Stimulated activated effector memory CD8-positive, alpha-beta T cell treated with anti-CD3 and anti-CD28 coated beads, Interleukin-12 subunit alpha, Interleukin-12 subunit beta, amount 100 ng/mL, for 72 hours (primary cell): ENCODE measurements at regions not wholly inside any gene's neighbourhood (a gene's known extent, or its start where the extent isn't known, plus 50 kb on each side); places are given as distances from the start of the nearest gene placed in this dataset.

Experiments
- ATAC-seq: fragments of 150-1000 bp; cut with Tn5 transposase; 2 replicates; pipeline ENCODE4 v1.10.0; 2021
- DNase-seq, 2 donors: peaks; one replicate each; pipeline ENCODE4 v3.0.0; 2021 to 2022; ENCODE audit warnings: low spot score in 2 of 2
- H3K27ac Mint-ChIP-seq: one replicate; pipeline ENCODE4 v1.8.0; 2022; ENCODE audit warnings: mild to moderate bottlenecking, mixed read lengths
- H3K36me3 Mint-ChIP-seq: one replicate; pipeline ENCODE4 v1.8.0; 2022; ENCODE audit warnings: mild to moderate bottlenecking, mixed read lengths
- H3K4me1 Mint-ChIP-seq: one replicate; pipeline ENCODE4 v1.8.0; 2022; ENCODE audit warnings: mixed read lengths
- H3K4me3 Mint-ChIP-seq: one replicate; pipeline ENCODE4 v1.8.0; 2022; ENCODE audit warnings: mild to moderate bottlenecking, mixed read lengths
- H3K9me3 Mint-ChIP-seq: one replicate; pipeline ENCODE4 v1.8.0; 2022; ENCODE audit warnings: mixed read lengths

DNA sequence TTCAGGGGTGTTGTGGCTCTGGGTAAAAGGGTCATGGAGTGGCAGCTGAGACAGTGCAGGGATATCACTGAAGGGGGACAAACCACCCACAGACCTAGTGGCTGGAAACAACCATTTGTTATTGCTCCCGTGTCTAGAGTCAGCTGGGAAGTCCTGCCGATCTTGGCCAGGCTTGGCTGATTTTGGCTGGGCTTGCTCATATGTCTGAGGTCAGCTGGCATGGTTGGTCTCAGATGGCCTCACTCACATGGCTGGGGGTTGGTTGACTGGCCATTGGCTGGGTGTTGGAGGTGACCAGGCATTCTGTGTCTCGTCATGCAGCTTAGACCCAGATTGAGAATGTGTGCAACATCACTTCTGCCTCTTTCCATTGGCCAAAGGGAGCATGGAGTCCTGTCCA lies 203.8 kb upstream of the POU3F1 start:
- Mint-ChIP-seq H3K36me3 (no peaks in the 10 kb centered on the region), H3K4me3 (no peak overlapping the region), H3K4me1 (no peaks in the 10 kb centered on the region), H3K27ac (no peak overlapping the region), H3K9me3 (no peaks in the 10 kb centered on the region)
- DNase-seq (no peak), ATAC-seq (no peak)

DNA sequence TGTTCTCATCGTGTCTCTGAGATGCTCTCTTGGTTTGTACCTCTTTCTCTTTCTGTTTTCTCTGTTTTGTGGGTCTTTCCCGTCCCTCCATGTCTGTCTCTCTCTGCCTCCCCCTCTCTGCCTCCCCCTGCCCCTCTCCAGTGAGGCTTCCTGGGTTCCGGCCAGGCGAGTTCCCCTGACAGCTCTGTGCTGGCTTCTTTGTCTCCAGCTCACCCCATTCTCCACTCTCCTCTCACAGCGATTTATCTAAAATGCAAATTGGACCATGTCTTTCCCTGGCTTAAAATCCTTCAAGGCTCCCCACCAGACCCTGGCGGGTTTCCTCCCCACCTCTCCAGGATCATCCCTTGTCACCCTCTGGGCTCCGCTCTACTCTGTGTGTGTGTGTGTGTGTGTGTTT lies 202.4 kb upstream of the POU3F1 start:
- Mint-ChIP-seq H3K4me1 (no peaks in the 10 kb centered on the region), H3K36me3 (no peaks in the 10 kb centered on the region), H3K9me3 (no peaks in the 10 kb centered on the region), H3K27ac (no peak overlapping the region), H3K4me3 (no peak overlapping the region)
- ATAC-seq, result no peak
- DNase-seq, result no peak

DNA sequence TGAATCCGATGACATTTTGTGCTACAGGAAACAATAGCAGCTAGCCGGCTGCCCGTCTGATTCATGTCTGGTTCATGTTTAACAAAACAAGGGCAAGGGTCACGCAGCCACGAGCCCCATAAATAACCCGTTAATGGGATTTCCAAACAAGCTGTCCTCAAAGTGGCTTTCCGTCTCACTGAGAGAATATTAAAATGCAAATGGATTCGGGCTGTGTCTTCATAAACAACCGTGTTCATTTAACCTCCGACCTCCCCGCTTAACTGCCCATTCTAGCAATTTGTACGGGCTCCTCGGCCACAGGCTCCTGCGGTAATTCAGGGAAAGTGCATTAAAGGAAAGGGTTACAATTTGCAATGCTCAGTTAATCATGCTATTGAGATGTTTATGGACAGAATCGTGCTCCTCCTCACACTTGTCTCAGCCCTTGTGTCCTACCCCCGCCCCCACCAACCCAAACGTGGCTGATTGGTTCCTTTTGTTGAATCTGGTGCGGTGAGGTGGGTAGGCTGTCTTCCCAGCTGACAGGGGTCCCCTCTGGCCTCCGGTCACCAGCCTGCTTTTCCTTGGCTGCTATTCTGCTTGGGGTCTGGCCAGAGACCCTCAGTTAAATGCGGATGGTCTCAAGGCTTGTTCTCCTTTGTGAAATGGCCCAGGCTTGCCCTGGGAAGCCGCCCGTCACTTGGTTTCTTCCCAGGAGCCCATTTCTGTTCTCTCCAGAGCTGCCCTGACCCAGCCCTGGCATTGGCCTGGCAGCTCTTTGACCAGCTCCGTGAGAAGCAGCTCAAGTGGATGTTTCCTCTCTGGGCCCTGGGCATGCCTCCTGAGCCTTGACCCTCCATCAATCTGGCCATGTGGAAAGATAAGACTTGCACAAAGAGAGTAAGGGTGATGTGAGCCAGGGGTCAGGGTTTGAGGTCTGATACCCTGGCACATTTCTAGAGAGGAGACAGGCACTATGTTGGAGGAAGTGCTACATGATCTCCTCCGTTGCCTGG lies 200.7 kb upstream of the POU3F1 start:
- Mint-ChIP-seq H3K4me1 (no peaks in the 10 kb centered on the region), H3K9me3 (no peaks in the 10 kb centered on the region), H3K27ac (no peak overlapping the region), H3K4me3 (no peak overlapping the region), H3K36me3 (no peaks in the 10 kb centered on the region)
- ATAC-seq (no peak), DNase-seq (no peak)

DNA sequence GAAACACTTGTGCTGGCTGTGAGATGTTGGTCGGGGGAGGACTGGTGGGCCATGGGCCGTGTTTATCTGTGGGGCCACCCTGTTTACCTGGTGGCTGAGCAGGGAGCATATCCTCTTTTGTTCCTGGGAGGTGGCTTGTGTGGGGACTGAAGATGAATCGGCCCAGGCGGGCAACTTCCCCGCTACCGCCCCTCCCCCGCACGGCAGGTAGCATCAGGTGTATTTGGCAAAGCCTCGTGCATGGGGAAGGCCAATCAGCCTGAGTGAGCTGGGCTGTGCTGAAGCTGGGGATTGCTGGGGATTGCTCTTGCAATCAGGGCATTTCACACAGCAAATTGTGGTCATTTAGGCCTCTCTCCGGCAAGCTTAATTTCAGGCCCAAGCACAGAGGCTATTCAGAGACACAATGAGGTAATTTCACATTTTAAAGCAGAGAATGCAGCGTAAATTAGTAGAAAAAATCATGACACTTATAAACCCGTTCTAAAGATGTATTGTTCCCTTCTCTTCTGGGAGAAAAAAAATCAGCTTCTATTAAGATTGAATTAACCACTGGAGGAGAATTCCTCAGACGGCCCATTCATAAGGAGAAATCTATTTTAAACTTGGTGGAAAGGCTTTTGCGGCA lies 197.7 kb upstream of the POU3F1 start:
- DNase-seq (no peak), ATAC-seq (no peak)
- no peaks in the 10 kb centered on the region for H3K9me3 Mint-ChIP-seq
- H3K4me1 Mint-ChIP-seq, result no peaks in the 10 kb centered on the region
- no peak overlapping the region for H3K4me3 Mint-ChIP-seq
- H3K27ac Mint-ChIP-seq, result no peak overlapping the region
- no peaks in the 10 kb centered on the region for H3K36me3 Mint-ChIP-seq

DNA sequence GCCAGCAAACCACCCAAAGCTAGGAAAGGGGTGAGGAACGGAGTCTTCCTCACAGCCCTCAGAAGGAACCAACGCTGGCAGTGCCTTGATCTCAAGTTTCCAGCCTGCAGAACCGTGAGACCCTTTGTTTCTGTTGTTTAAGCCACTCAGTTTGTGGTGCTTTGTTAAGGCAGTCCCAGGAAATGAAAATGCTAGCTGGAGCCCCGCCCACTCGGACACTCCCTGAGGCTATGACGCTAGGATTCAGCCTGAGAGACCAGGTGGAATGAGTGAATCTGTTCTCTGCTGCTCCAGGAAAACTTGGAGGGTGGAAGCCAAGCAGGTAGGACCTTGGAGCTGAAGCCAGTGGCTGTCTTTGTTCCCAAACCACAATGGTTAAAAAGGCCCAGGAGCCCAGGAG lies 196.5 kb upstream of the POU3F1 start:
- Mint-ChIP-seq H3K4me1 (no peaks in the 10 kb centered on the region), H3K4me3 (no peak overlapping the region), H3K36me3 (no peaks in the 10 kb centered on the region), H3K27ac (no peak overlapping the region), H3K9me3 (no peaks in the 10 kb centered on the region)
- ATAC-seq, result no peak
- no peak for DNase-seq

DNA sequence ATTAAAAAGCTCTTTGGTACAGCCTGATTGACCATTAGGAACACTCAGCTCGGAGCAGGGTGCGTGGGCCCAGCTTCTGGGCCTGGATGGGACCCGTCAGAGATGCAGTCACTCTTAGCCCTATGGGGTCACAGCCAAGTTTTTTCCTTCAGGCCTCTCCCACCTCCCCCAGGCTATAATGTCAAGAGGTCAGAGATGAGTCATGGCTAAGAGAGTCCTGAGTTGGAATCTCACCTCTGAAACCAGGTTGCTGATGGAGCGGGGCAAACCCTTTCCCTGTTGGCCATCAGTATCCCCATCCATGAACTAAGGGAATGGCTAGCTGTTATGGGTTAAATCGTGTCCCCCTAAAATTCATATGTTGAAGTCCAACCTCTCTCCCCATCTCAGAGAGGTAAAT lies 195.9 kb upstream of the POU3F1 start:
- ATAC-seq (no peak), DNase-seq (no peak)
- H3K4me3 Mint-ChIP-seq, result no peak overlapping the region
- no peaks in the 10 kb centered on the region for H3K9me3 Mint-ChIP-seq
- no peak overlapping the region for H3K27ac Mint-ChIP-seq
- H3K4me1 Mint-ChIP-seq, result no peaks in the 10 kb centered on the region
- H3K36me3 Mint-ChIP-seq, result no peaks in the 10 kb centered on the region

DNA sequence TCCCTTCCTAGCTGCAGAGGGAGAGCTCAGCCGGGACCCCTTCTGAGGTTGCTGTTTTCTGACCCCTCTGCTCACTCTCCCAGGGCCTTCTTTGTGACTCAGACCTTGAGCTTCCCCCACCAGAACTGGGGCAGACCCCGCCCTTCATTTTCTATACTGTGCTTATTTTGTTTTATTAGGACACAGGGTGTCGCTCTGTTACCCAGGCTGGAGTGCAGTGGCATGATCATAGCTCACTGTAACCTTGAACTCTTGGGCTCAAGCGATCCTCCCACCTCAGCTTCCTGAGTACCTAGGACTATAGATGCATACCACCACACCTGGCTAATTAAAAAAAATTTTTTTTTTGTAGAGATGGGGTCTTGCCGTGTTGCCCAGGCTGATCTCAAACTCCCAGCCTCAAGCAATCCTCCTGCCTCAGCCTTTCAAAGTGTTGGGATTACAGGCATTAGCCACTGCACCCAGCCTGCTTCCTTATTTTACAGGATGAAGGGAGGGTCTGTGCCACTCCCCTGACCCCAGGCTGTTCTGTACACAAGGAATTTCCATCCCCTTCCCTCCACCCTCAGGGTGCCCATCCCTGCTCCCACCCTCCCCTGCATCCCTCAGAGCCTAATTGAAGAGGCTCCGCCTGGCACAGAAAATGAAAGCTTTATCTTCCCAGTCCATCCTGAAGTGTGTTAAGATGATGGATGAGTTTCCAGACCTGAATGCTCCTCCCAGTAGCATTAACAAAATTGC lies 195.2 kb upstream of the POU3F1 start:
- no peak overlapping the region for H3K27ac Mint-ChIP-seq

DNA sequence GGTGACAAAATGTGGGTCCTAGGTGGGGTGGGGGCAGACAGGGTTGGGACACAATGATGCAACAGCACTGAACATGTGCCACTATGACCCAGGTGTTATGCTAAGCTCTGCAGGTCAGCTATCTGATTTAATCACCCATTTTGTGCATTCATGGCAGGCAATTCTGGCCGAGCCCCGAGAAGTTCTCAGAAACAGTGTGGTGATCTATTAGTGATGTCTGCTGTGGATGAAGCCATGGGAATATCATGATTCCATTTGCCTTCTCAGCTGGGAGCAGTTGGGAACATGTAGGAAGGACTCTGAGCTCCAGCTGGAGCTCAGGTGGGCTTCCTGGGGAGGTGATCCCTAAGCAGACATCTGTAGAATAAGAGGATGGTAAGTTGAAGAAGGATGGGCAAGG lies 194.0 kb upstream of the POU3F1 start:
- DNase-seq, result no peak
- Mint-ChIP-seq H3K4me3 (no peak overlapping the region), H3K9me3 (no peaks in the 10 kb centered on the region), H3K36me3 (no peaks in the 10 kb centered on the region), H3K4me1 (no peaks in the 10 kb centered on the region), H3K27ac (no peak overlapping the region)
- ATAC-seq, result no peak

More for the DNA sequence above, 195.2 kb upstream of the POU3F1 start:
- H3K9me3 Mint-ChIP-seq, result no peaks in the 10 kb centered on the region
- no peaks in the 10 kb centered on the region for H3K4me1 Mint-ChIP-seq
- ATAC-seq (no peak), DNase-seq (no peak)
- H3K36me3 Mint-ChIP-seq, result no peaks in the 10 kb centered on the region
- no peak overlapping the region for H3K4me3 Mint-ChIP-seq

DNA sequence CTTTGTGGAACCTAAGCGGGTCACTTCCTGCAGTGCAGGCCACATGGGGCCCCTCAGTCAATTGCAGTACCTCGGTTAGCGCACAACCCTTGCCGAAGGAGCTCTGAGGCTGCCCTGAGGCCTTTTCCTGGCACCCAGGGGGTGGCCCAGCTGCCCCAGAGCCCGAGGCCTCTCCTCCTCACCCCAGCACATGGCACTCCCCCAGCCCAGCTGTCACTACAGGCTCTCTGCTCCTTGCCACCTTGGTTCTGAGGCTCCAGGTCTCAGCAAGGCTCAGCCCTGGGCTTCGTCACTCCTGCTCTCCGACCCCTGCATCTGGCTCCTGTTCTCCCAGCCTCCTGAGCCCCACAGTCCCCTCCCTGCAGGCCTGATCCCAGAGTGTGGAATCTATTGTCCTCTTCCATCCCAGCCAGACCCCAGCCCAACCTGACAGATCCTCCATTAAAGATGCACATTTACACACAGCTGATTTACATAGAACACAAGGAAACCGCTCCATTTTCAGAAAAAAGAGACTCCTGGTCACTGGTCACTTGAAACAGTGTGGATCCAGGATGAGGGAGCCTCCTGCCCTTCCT lies 192.8 kb upstream of the POU3F1 start:
- H3K4me3 Mint-ChIP-seq, result no peak overlapping the region
- H3K36me3 Mint-ChIP-seq, result no peaks in the 10 kb centered on the region
- H3K9me3 Mint-ChIP-seq, result no peaks in the 10 kb centered on the region

DNA sequence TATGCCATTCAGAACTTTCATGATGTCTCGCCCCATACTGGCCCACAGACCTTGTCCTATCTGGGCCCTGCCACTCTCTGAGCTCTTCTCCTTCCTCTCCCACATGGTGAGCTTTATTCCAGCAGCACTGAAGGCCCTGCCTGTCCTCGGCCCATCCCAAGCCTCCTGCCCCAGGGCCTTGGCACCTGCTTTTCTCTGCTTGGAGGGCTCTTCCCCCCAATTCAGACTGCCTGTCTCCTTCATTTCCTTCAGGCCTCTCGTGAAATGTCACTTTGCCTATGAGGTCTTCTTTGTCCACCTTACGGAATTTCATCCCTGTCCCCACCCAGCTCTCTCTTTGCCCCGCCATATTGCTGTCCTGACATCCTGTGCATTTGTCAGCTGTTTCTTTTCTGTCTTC lies 191.7 kb upstream of the POU3F1 start:
- ATAC-seq (no peak), DNase-seq (no peak)
- no peak overlapping the region for H3K27ac Mint-ChIP-seq
- no peaks in the 10 kb centered on the region for H3K9me3 Mint-ChIP-seq
- no peak overlapping the region for H3K4me3 Mint-ChIP-seq
- H3K36me3 Mint-ChIP-seq, result no peaks in the 10 kb centered on the region
- H3K4me1 Mint-ChIP-seq, result no peaks in the 10 kb centered on the region

More for the DNA sequence above, 192.8 kb upstream of the POU3F1 start:
- Mint-ChIP-seq H3K4me1 (no peaks in the 10 kb centered on the region), H3K27ac (no peak overlapping the region)
- DNase-seq, result no peak
- no peak for ATAC-seq

DNA sequence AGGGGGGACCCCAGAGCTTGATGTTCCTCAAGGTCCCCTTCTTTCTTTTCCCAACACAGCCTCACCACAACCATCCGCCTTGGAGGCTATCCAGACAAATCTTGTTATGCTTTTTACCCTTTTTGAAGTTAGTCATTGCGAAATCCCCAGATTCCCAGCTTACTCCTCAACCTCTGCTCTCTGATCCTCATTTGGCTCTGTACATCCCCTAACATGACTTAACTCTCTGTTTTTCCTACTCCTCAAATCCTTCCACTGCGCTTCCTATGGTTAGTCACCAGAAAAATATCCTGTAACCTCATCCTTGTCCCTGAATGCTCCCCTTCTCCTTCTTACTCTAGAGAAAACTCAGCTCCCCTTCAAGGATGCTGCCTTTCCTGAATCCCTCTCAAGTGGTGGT lies 189.1 kb upstream of the POU3F1 start:
- no peaks in the 10 kb centered on the region for H3K4me1 Mint-ChIP-seq
- ATAC-seq (no peak), DNase-seq (no peak)
- H3K4me3 Mint-ChIP-seq, result no peak overlapping the region
- no peaks in the 10 kb centered on the region for H3K36me3 Mint-ChIP-seq
- H3K9me3 Mint-ChIP-seq, result no peaks in the 10 kb centered on the region
- H3K27ac Mint-ChIP-seq, result no peak overlapping the region

DNA sequence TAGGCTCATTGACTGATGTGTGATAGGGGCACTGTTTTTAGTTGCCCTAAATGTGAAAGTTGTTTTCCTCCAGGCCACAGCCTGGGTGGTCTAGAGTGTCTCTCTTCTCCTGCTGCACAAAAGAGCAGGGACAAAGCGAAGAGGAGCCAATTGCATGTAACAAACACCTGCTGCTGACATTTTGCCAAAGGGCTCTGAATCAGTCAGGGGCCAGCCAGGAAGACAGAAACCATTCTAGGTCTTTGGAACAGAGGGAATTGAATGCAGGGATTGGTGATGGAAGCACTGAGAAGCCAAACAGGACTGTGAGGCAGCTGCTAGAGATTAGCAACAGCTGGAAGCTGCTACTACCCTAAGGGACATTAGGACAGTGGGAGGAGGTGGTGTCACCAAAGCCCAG lies 185.3 kb upstream of the POU3F1 start:
- Mint-ChIP-seq H3K4me1 (no peaks in the 10 kb centered on the region), H3K9me3 (no peaks in the 10 kb centered on the region), H3K27ac (no peak overlapping the region), H3K4me3 (no peak overlapping the region), H3K36me3 (no peaks in the 10 kb centered on the region)
- no peak for ATAC-seq
- no peak for DNase-seq

DNA sequence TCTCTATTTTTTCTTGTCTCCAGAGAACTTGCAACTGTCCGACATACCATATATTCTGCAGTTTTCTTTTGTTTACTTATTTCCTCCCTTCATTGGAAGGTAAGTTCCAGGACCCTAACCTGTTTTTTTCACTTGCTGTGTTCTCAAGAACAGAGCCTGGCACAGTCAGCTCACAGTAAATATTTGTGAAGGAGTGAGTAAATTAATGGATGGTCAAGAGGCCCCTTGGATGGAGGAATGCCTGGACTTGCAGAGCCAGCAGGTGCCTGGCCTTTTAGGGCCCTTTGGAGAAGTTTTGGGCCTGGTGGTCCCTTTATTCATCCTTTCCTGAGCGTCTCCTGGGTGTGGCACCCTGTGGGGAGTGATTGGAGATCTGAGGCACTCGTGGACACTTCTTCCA lies 182.1 kb upstream of the POU3F1 start:
- ATAC-seq (no peak), DNase-seq (no peak)
- Mint-ChIP-seq H3K27ac (no peak overlapping the region), H3K36me3 (no peaks in the 10 kb centered on the region), H3K9me3 (no peaks in the 10 kb centered on the region), H3K4me1 (peaks cover 5% of the 10 kb centered on the region), H3K4me3 (no peak overlapping the region)

DNA sequence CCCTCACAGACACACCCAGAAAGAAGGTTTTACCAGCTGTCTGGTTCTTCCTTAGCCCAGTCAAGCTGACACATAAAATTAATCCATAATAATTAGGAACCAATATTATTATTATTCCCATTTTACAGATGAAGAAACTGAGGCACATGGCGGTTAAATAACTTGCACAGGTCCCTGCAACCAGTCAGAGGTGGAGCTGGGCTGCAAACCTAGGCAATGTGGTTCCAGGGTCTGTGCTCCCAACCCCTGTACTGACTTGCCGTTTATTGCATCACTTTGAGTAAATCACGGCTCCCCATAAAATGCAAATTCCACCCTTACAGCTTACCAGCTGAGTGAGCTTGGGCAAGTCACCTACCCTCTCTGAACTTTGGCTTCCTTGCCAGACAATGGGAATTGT lies 179.2 kb upstream of the POU3F1 start:
- Mint-ChIP-seq H3K27ac (no peak overlapping the region), H3K4me1 (peaks cover 5% of the 10 kb centered on the region), H3K4me3 (no peak overlapping the region), H3K36me3 (no peaks in the 10 kb centered on the region), H3K9me3 (no peaks in the 10 kb centered on the region)
- ATAC-seq (no peak), DNase-seq (no peak)

DNA sequence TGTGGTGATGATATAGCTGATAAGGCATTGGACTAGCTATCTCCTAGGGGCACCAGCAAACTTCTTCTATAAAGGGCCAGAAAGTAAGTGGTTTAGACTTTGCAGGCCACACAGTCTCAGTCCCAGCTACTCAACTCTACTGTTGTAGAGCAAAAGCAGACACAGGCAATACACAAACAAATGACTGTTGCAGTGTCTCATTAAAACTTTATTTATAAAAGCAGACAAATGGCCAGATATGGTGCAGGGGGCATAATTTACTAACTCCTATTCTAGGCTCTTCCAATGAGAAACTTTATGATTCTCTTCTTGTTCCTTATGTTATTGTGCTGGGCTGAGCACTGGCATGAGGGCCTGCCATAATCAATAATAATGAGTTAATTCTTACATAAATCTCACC lies 176.8 kb upstream of the POU3F1 start:
- H3K4me3 Mint-ChIP-seq, result no peak overlapping the region
- no peak overlapping the region for H3K27ac Mint-ChIP-seq
- ATAC-seq (no peak), DNase-seq (no peak)
- H3K9me3 Mint-ChIP-seq, result no peaks in the 10 kb centered on the region
- peaks cover 5% of the 10 kb centered on the region for H3K4me1 Mint-ChIP-seq
- no peaks in the 10 kb centered on the region for H3K36me3 Mint-ChIP-seq
